Neural cell (in vitro differentiated cells): ENCODE measurements at regions not wholly inside any gene's neighbourhood (a gene's known extent, or its start where the extent isn't known, plus 50 kb on each side); places are given as distances from the start of the nearest gene placed in this dataset.

Experiments used
- CTCF ChIP-seq: fragments of 450-650 bp; IDR thresholded peaks from 2 replicates; pipeline ENCODE4 v1.5.1; 2014; ENCODE audit warnings: antibody characterized with exemption, mild to moderate bottlenecking, moderate library complexity; ENCODE audit not compliant: poor library complexity, severe bottlenecking
- EP300 ChIP-seq: fragments of 450-650 bp; conservative IDR thresholded peaks from 2 replicates; pipeline ENCODE4 v1.6.1; 2014; ENCODE audit warnings: antibody characterized with exemption, mild to moderate bottlenecking, moderate library complexity; ENCODE audit not compliant: poor library complexity, severe bottlenecking
- EZH2 ChIP-seq: fragments of 200-600, 300-800 bp; shearing (Covaris generic), sonication (generic); IDR thresholded peaks from 2 replicates; pipeline ENCODE4 v1.6.1; 2014; ENCODE audit warnings: antibody characterized with exemption, low read length, borderline replicate concordance, mild to moderate bottlenecking; ENCODE audit not compliant: insufficient read depth, poor library complexity, severe bottlenecking
- MXI1 ChIP-seq: fragments of 450-650 bp; conservative IDR thresholded peaks from 2 replicates; pipeline ENCODE4 v1.6.1; 2014; ENCODE audit warnings: antibody characterized with exemption, mild to moderate bottlenecking; ENCODE audit not compliant: poor library complexity, severe bottlenecking
- POLR2AphosphoS5 ChIP-seq: IDR thresholded peaks from 2 replicates; pipeline ENCODE4 v1.6.1; 2012
- RAD21 ChIP-seq: fragments of 450-650 bp; conservative IDR thresholded peaks from 2 replicates; pipeline ENCODE4 v1.6.1; 2014; ENCODE audit warnings: antibody characterized with exemption, mild to moderate bottlenecking, moderate library complexity
- TAF1 ChIP-seq: IDR thresholded peaks from 2 replicates; pipeline ENCODE4 v1.6.1; 2012; ENCODE audit warnings: low read depth

- TF ChIP-seq CTCF (no peak), EP300 (no peak), POLR2AphosphoS5 (no peak), TAF1 (no peak), EZH2 (no peak), MXI1 (no peak), RAD21 (no peak)
Measured at GRCh38 chr7:125681508-125681907, 751.9 kb upstream of the POT1 start.
